Tibial nerve (tissue), 4 donors: ENCODE measurements at regions not wholly inside any gene's neighbourhood (a gene's known extent, or its start where the extent isn't known, plus 50 kb on each side); places are given as distances from the start of the nearest gene placed in this dataset.

Source experiments
- EP300 ChIP-seq, 2 donors: sonication (generic); formaldehyde crosslinking; IDR thresholded peaks; one replicate each; pipeline ENCODE4 v1.6.1; 2017; ENCODE audit warnings: antibody characterized with exemption in 2 of 2, mild to moderate bottlenecking in 1 of 2
- TF ChIP-seq, protein P1 (sequence below), 5 experiments: fragments of 200-600 bp in 3 of 5; fragments of 450-650 bp in 2 of 5; sonication (generic) in 3 of 5; IDR thresholded peaks; one replicate each; pipeline ENCODE4 v1.5.1; 2016 to 2019; ENCODE audit warnings: antibody characterized with exemption in 5 of 5, mild to moderate bottlenecking in 3 of 5, moderate library complexity in 2 of 5

DNA sequence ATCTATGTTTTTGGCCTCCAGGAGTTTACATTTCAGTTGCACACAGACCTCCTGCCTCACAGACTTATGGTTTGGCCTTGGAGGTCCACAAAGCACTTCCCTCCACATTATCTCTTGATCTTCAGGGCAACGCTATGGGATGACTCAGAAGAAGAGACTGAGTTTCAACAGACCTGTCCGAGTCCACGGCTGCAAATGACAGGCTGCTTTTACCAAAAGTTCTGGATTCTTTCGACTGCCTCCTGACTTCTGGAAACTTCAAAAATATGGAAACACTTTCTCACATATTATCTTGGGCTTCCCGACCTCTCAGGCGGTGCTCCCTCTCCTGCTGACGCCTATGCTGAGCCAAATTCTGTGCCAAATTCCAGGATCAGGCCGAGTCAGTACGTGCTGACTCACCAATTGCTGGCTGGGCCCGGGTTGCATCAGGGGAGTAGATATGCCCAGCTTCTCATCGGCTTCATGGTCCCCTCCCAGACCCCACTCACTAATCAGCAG lies 190.2 kb downstream of the BMP7 start:
- TF ChIP-seq, protein P1, sequence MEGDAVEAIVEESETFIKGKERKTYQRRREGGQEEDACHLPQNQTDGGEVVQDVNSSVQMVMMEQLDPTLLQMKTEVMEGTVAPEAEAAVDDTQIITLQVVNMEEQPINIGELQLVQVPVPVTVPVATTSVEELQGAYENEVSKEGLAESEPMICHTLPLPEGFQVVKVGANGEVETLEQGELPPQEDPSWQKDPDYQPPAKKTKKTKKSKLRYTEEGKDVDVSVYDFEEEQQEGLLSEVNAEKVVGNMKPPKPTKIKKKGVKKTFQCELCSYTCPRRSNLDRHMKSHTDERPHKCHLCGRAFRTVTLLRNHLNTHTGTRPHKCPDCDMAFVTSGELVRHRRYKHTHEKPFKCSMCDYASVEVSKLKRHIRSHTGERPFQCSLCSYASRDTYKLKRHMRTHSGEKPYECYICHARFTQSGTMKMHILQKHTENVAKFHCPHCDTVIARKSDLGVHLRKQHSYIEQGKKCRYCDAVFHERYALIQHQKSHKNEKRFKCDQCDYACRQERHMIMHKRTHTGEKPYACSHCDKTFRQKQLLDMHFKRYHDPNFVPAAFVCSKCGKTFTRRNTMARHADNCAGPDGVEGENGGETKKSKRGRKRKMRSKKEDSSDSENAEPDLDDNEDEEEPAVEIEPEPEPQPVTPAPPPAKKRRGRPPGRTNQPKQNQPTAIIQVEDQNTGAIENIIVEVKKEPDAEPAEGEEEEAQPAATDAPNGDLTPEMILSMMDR (IDR thresholded peaks at IDR 0.05), result no peak
- TF ChIP-seq EP300 (IDR thresholded peaks at IDR 0.05), result no peak
